A549 (cell line): ENCODE measurements at regions not wholly inside any gene's neighbourhood (a gene's known extent, or its start where the extent isn't known, plus 50 kb on each side); places are given as distances from the start of the nearest gene placed in this dataset.

Experiments
- ATAC-seq, 2 experiments: fragments of 200-7000 bp in 1 of 2; fragments of >200 bp in 1 of 2; cut with Nextera tagmentation in 1 of 2; cut with Tn5 transposase in 1 of 2; 3 replicates each; pipeline versions ENCODE4 v1.8.0 to v1.9.1; 2018 to 2020; ENCODE audit warnings: mild to moderate bottlenecking in 1 of 2, moderate library complexity in 1 of 2
- CTCF ChIA-PET: fragments of 300-600 bp; sonication (Branson Sonifier 250); formaldehyde crosslinking; extraction: SDS; loops from one replicate; lab custom pipeline; 2021; ENCODE audit warnings: antibody characterized with exemption, inconsistent platforms; lab: Yijun Ruan, JAX
- POLR2A ChIA-PET: fragments of 350-600 bp; formaldehyde crosslinking; extraction: SDS; loops from one replicate; lab custom pipeline; 2021; ENCODE audit warnings: antibody characterized with exemption, inconsistent platforms; lab: Yijun Ruan, JAX
- DNase-seq, 2 experiments: peaks; one replicate each; pipeline versions ENCODE4 v3.0.0 to v3.0.0-alpha.2; 2011 to 2016; ENCODE audit warnings: low read depth in 1 of 2, low spot score in 1 of 2
- FAIRE-seq: peaks from 2 replicates; lab custom pipeline; 2011; peaks lifted over from hg19 to GRCh38; lab: Jason Lieb, UNC
- H3K27ac ChIP-seq, 2 experiments: fragments of >200 bp; sonication (Bioruptor Twin); formaldehyde crosslinking; 3 replicates each; pipeline ENCODE4 v1.5.1; 2016 to 2017
- H3K4me1 ChIP-seq: fragments of >200 bp; sonication (Bioruptor Twin); formaldehyde crosslinking; 3 replicates; pipeline ENCODE4 v1.6.1; 2016
- H3K4me2 ChIP-seq: fragments of >200 bp; sonication (Bioruptor Twin); formaldehyde crosslinking; 3 replicates; pipeline ENCODE4 v1.6.1; 2016
- H3K4me3 ChIP-seq: fragments of >200 bp; sonication (Bioruptor Twin); formaldehyde crosslinking; 3 replicates; pipeline ENCODE4 v1.5.1; 2016
- H3K9me3 ChIP-seq: fragments of >200 bp; sonication (Bioruptor Twin); formaldehyde crosslinking; 3 replicates; pipeline ENCODE4 v1.6.1; 2016
- CBX2 ChIP-seq: fragments of 200-600 bp; sonication (generic); IDR thresholded peaks from 2 replicates; pipeline ENCODE4 v1.6.1; 2016; ENCODE audit warnings: low read depth, mild to moderate bottlenecking, borderline replicate concordance
- CBX8 ChIP-seq: fragments of 200-600 bp; sonication (generic); IDR thresholded peaks from 2 replicates; pipeline ENCODE4 v1.6.1; 2016
- CHD4 ChIP-seq: fragments of 200-600 bp; sonication (generic); IDR thresholded peaks from 2 replicates; pipeline ENCODE4 v1.6.1; 2016; ENCODE audit warnings: antibody characterized with exemption, mild to moderate bottlenecking, borderline replicate concordance
- E2F6 ChIP-seq: IDR thresholded peaks from 2 replicates; pipeline ENCODE4 v1.6.1; 2012; ENCODE audit warnings: low read depth, borderline replicate concordance
- EP300 ChIP-seq, 2 experiments: fragments of >200 bp; sonication (Bioruptor Twin); formaldehyde crosslinking; IDR thresholded peaks; 2 replicates in 1 of 2; 3 replicates in 1 of 2; pipeline ENCODE4 v1.6.1; 2016 to 2017
- ESRRA ChIP-seq: fragments of 150-350 bp; IDR thresholded peaks from 2 replicates; pipeline ENCODE4 v1.6.1; 2014; ENCODE audit warnings: mild to moderate bottlenecking, low read length, borderline replicate concordance
- FOSB ChIP-seq: fragments of 250-450 bp; sonication (Bioruptor Pico); IDR thresholded peaks from 2 replicates; pipeline ENCODE4 v1.5.0; 2020; ENCODE audit warnings: mild to moderate bottlenecking, moderate library complexity
- HEYL ChIP-seq: fragments of 250-450 bp; sonication (Bioruptor Pico); IDR thresholded peaks from 2 replicates; pipeline ENCODE4 v1.8.0; 2021; ENCODE audit warnings: mild to moderate bottlenecking, moderate library complexity
- HOXA7 ChIP-seq: fragments of 250-450 bp; sonication (Bioruptor Pico); IDR thresholded peaks from 2 replicates; pipeline ENCODE4 v1.5.0; 2020; ENCODE audit warnings: mild to moderate bottlenecking, moderate library complexity
- JUN ChIP-seq, 2 experiments: fragments of >200 bp; sonication (Bioruptor Twin); formaldehyde crosslinking; IDR thresholded peaks; 2 replicates in 1 of 2; 3 replicates in 1 of 2; pipeline ENCODE4 v1.6.1; 2016 to 2017
- KDM1A ChIP-seq: fragments of 200-600 bp; sonication (generic); IDR thresholded peaks from 2 replicates; pipeline ENCODE4 v1.6.1; 2016; ENCODE audit warnings: low read depth, mild to moderate bottlenecking
- KDM5A ChIP-seq: fragments of 200-600 bp; sonication (generic); IDR thresholded peaks from 2 replicates; pipeline ENCODE4 v1.6.1; 2016; ENCODE audit warnings: antibody characterized with exemption, mild to moderate bottlenecking
- POLR2A ChIP-seq: IDR thresholded peaks from 2 replicates; pipeline ENCODE4 v1.6.1; 2012; ENCODE audit warnings: mild to moderate bottlenecking, low read length
- POLR2AphosphoS2 ChIP-seq: conservative IDR thresholded peaks from 2 replicates; pipeline ENCODE4 v1.6.1; 2012; ENCODE audit warnings: low read length, improper control_type of control experiment, inconsistent platforms
- RAD21 ChIP-seq, 2 experiments: fragments of >200 bp in 1 of 2; sonication (Bioruptor Twin) in 1 of 2; formaldehyde crosslinking in 1 of 2; IDR thresholded peaks in 1 of 2; conservative IDR thresholded peaks in 1 of 2; 2 replicates in 1 of 2; 3 replicates in 1 of 2; pipeline ENCODE4 v1.6.1; 2012 to 2018; ENCODE audit warnings: inconsistent platforms in 1 of 2
- RCOR1 ChIP-seq: fragments of 150-350 bp; IDR thresholded peaks from 2 replicates; pipeline ENCODE4 v1.6.1; 2014; ENCODE audit warnings: antibody characterized with exemption, low read length, low read depth
- RFX5 ChIP-seq: fragments of 450-650 bp; IDR thresholded peaks from 2 replicates; pipeline ENCODE4 v1.7.1; 2014; ENCODE audit warnings: antibody characterized with exemption, mild to moderate bottlenecking, moderate library complexity
- ZC3H11A ChIP-seq: fragments of 450-650 bp; IDR thresholded peaks from 2 replicates; pipeline ENCODE4 v1.6.1; 2014; ENCODE audit warnings: antibody characterized with exemption, mild to moderate bottlenecking
- TF ChIP-seq, protein P1 (sequence below): fragments of >200 bp; sonication (Bioruptor Twin); formaldehyde crosslinking; IDR thresholded peaks from 3 replicates; pipeline ENCODE4 v1.6.1; 2016
- TF ChIP-seq, protein P2 (sequence below): fragments of 250-450 bp; sonication (Bioruptor Pico); IDR thresholded peaks from 2 replicates; pipeline ENCODE4 v1.5.0; 2021; ENCODE audit warnings: mild to moderate bottlenecking, moderate library complexity, borderline replicate concordance
- TF ChIP-seq, protein P3 (sequence below): fragments of 450-650 bp; IDR thresholded peaks from 2 replicates; pipeline ENCODE4 v1.6.1; 2014; ENCODE audit warnings: antibody characterized with exemption
- TF ChIP-seq, protein P4 (sequence below): IDR thresholded peaks from 2 replicates; pipeline ENCODE4 v1.6.1; 2012

DNA sequence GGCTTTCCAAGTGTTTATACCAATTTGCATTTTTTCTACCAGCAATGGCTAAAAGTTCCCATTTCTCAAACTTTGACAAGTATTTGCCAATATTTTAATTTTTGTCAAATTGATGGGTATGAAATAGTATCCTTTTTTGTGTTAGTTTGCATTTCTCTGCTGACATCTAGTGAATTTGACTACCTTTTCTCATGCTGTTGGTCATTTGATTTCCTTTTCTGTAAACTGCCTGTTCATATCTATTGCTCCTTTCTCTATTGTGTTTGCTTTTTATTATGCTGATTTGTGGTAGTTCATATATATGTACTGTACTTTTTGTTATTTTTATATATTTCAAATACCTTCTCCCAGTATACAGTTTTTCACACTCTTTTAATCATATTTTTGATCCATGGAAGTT is 149.4 kb downstream of the PMAIP1 start:
- ChIA-PET POLR2A (no interaction called here), CTCF (no interaction called here)
- no peaks in the 10 kb centered on the region for H3K9me3 ChIP-seq

DNA sequence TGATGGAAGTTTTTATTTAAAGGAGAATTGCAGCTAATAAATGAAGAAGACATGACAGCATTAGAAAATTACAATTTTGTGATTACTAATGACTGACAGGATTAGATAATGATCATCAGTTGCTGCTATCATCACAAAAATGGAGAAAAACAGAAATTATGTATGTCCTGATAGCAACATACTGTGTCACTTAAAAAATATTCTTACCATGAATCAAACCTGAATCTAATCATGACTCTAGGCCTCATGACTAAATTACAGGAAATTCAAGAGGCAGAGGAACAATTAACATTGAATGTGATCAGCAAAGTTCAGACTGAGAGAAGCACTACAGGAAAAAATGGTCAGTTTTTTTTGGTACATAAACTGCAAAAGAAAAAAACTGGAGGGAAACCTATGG is 147.8 kb downstream of the PMAIP1 start:
- no peak overlapping the region for H3K4me3 ChIP-seq
- H3K27ac ChIP-seq, result no peak overlapping the region
- no peaks in the 10 kb centered on the region for H3K9me3 ChIP-seq
- no peak for ATAC-seq
- peaks cover 23% of the 10 kb centered on the region for H3K4me1 ChIP-seq
- POLR2A ChIA-PET, result no interaction called here
- H3K4me2 ChIP-seq, result no peak overlapping the region
- TF ChIP-seq ESRRA (no peak), HEYL (CRISPR knock-in tag) (no peak), E2F6 (no peak), CBX8 (no peak), RAD21 (conservative IDR thresholded peaks at IDR 0.05 in 1 of 2, IDR thresholded peaks at IDR 0.05 in 1 of 2) (no peak), FOSB (CRISPR knock-in tag) (no peak), JUN (IDR thresholded peaks at IDR 0.05) (no peak), CHD4 (no peak), HOXA7 (CRISPR knock-in tag) (no peak), POLR2A (no peak)
- TF ChIP-seq, protein P1, sequence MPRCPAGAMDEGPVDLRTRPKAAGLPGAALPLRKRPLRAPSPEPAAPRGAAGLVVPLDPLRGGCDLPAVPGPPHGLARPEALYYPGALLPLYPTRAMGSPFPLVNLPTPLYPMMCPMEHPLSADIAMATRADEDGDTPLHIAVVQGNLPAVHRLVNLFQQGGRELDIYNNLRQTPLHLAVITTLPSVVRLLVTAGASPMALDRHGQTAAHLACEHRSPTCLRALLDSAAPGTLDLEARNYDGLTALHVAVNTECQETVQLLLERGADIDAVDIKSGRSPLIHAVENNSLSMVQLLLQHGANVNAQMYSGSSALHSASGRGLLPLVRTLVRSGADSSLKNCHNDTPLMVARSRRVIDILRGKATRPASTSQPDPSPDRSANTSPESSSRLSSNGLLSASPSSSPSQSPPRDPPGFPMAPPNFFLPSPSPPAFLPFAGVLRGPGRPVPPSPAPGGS, result no peak
- TF ChIP-seq, protein P2, sequence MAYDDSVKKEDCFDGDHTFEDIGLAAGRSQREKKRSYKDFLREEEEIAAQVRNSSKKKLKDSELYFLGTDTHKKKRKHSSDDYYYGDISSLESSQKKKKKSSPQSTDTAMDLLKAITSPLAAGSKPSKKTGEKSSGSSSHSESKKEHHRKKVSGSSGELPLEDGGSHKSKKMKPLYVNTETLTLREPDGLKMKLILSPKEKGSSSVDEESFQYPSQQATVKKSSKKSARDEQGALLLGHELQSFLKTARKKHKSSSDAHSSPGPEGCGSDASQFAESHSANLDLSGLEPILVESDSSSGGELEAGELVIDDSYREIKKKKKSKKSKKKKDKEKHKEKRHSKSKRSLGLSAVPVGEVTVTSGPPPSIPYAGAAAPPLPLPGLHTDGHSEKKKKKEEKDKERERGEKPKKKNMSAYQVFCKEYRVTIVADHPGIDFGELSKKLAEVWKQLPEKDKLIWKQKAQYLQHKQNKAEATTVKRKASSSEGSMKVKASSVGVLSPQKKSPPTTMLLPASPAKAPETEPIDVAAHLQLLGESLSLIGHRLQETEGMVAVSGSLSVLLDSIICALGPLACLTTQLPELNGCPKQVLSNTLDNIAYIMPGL (CRISPR knock-in tag), result no peak
- TF ChIP-seq, all 56 proteins: peak for 0
- DNase-seq (no peak), FAIRE-seq (no peak)
- CTCF ChIA-PET, result no interaction called here

More for the DNA sequence above, 149.4 kb downstream of the PMAIP1 start:
- H3K27ac ChIP-seq, result no peak overlapping the region
- DNase-seq, result no peak
- no peak for FAIRE-seq
- H3K4me2 ChIP-seq, result no peak overlapping the region
- peaks cover 29% of the 10 kb centered on the region for H3K4me1 ChIP-seq
- no peak for ATAC-seq
- TF ChIP-seq RCOR1 (no peak), ZC3H11A (no peak), KDM1A (no peak), RFX5 (no peak), CBX2 (no peak), POLR2AphosphoS2 (no peak), EP300 (IDR thresholded peaks at IDR 0.05) (no peak), KDM5A (no peak)
- TF ChIP-seq, protein P3, sequence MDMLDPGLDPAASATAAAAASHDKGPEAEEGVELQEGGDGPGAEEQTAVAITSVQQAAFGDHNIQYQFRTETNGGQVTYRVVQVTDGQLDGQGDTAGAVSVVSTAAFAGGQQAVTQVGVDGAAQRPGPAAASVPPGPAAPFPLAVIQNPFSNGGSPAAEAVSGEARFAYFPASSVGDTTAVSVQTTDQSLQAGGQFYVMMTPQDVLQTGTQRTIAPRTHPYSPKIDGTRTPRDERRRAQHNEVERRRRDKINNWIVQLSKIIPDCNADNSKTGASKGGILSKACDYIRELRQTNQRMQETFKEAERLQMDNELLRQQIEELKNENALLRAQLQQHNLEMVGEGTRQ, result no peak
- TF ChIP-seq, protein P4, sequence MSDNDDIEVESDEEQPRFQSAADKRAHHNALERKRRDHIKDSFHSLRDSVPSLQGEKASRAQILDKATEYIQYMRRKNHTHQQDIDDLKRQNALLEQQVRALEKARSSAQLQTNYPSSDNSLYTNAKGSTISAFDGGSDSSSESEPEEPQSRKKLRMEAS, result no peak
- TF ChIP-seq, protein P1, result no peak
- no peak overlapping the region for H3K4me3 ChIP-seq
